MCF 10A (cell line): ENCODE measurements at regions not wholly inside any gene's neighbourhood (a gene's known extent, or its start where the extent isn't known, plus 50 kb on each side); places are given as distances from the start of the nearest gene placed in this dataset.

Source experiments
- BruUV-seq: library from RNA; stranded (reverse); fragments of 400-500 nt; replicated peaks from 2 replicates; lab custom pipeline; 2021; lab: Mats Ljungman, UMichigan
- CTCF ChIA-PET: fragments of 300-600 bp; sonication (Branson Sonifier 250); formaldehyde crosslinking; extraction: SDS; loops from one replicate; lab custom pipeline; 2021; ENCODE audit warnings: antibody characterized with exemption, inconsistent platforms; lab: Yijun Ruan, JAX
- POLR2A ChIA-PET: fragments of 300-600, 350-650 bp; sonication (Branson Sonifier 250); formaldehyde crosslinking; extraction: SDS; loops from one replicate; lab custom pipeline; 2020; ENCODE audit warnings: antibody characterized with exemption, inconsistent platforms; lab: Yijun Ruan, JAX
- DNase-seq: peaks from one replicate; pipeline ENCODE4 v3.0.0-alpha.2; 2018; ENCODE audit not compliant: unreplicated experiment
- H3K27ac Mint-ChIP-seq: one replicate; pipeline ENCODE4 v1.8.0; 2022; ENCODE audit warnings: mild to moderate bottlenecking, low read depth, mixed read lengths; ENCODE audit not compliant: unreplicated experiment
- H3K27me3 Mint-ChIP-seq: one replicate; pipeline ENCODE4 v1.8.0; 2022; ENCODE audit warnings: mixed read lengths; ENCODE audit not compliant: insufficient read depth, unreplicated experiment
- H3K36me3 Mint-ChIP-seq: one replicate; pipeline ENCODE4 v1.8.0; 2022; ENCODE audit warnings: mild to moderate bottlenecking, moderate library complexity, mixed read lengths; ENCODE audit not compliant: insufficient read depth, unreplicated experiment
- H3K4me1 Mint-ChIP-seq: one replicate; pipeline ENCODE4 v1.8.0; 2022; ENCODE audit warnings: mixed read lengths; ENCODE audit not compliant: insufficient read depth, unreplicated experiment
- H3K4me3 Mint-ChIP-seq: one replicate; pipeline ENCODE4 v1.8.0; 2022; ENCODE audit warnings: mild to moderate bottlenecking, moderate library complexity, mixed read lengths; ENCODE audit not compliant: unreplicated experiment
- H3K9me3 Mint-ChIP-seq: one replicate; pipeline ENCODE4 v1.8.0; 2022; ENCODE audit warnings: mixed read lengths; ENCODE audit not compliant: unreplicated experiment
- CTCF ChIP-seq: fragments of 200-600 bp; IDR thresholded peaks from one replicate; pipeline ENCODE4 v1.8.0; 2022; ENCODE audit warnings: antibody characterized with exemption, mild to moderate bottlenecking; ENCODE audit not compliant: unreplicated experiment
- intact Hi-C: fragments of 100-400 bp; cut with micrococcal nuclease; formaldehyde crosslinking; loops from 2 replicates; pipeline ENCODE4 v1.14.1; 2022

GRCh38 chr9:134493461-134494272 is 147.9 kb upstream of the COL5A1 start:
- Mint-ChIP-seq H3K27me3 (peaks cover 42% of the 10 kb centered on the region), H3K36me3 (no peaks in the 10 kb centered on the region), H3K9me3 (no peaks in the 10 kb centered on the region), H3K4me1 (peaks cover 6% of the 10 kb centered on the region), H3K4me3 (no peak overlapping the region), H3K27ac (no peak overlapping the region)
- no peak for DNase-seq
- intact Hi-C loops, result no loop called here
- no peak for TF ChIP-seq CTCF
- ChIA-PET CTCF (no interaction called here), POLR2A (interaction anchor here (0.6 kb wide), 1 partner anchor 30 kb away, joined by 3 read pairs; no protein-coding TSS in a partner anchor)
- no TSS peak for BruUV-seq

GRCh38 chr9:134494273-134494815 is 147.3 kb upstream of the COL5A1 start:
- H3K4me3 Mint-ChIP-seq, result no peak overlapping the region
- intact Hi-C loops, result no loop called here
- peaks cover 6% of the 10 kb centered on the region for H3K4me1 Mint-ChIP-seq
- no peak for DNase-seq
- no peak for TF ChIP-seq CTCF
- H3K27me3 Mint-ChIP-seq, result peaks cover 35% of the 10 kb centered on the region
- no peak overlapping the region for H3K27ac Mint-ChIP-seq
- ChIA-PET POLR2A (no interaction called here), CTCF (no interaction called here)
- H3K9me3 Mint-ChIP-seq, result no peaks in the 10 kb centered on the region
- BruUV-seq, result no TSS peak
- no peaks in the 10 kb centered on the region for H3K36me3 Mint-ChIP-seq

- peaks cover 29% of the 10 kb centered on the region for H3K27me3 Mint-ChIP-seq
- H3K9me3 Mint-ChIP-seq, result no peaks in the 10 kb centered on the region
- no peak overlapping the region for H3K4me3 Mint-ChIP-seq
- CTCF ChIA-PET, result no interaction called here
- BruUV-seq, result no TSS peak
- peaks cover 6% of the 10 kb centered on the region for H3K4me1 Mint-ChIP-seq
- DNase-seq, result no peak
- H3K36me3 Mint-ChIP-seq, result no peaks in the 10 kb centered on the region
- TF ChIP-seq CTCF, result no peak
- intact Hi-C loops, result no loop called here
- POLR2A ChIA-PET, result no interaction called here
- H3K27ac Mint-ChIP-seq, result no peak overlapping the region
Observed at GRCh38 chr9:134494905-134495304, 146.7 kb upstream of the COL5A1 start.

- no TSS peak for BruUV-seq
- Mint-ChIP-seq H3K27ac (no peak overlapping the region), H3K27me3 (peaks cover 25% of the 10 kb centered on the region), H3K36me3 (no peaks in the 10 kb centered on the region), H3K9me3 (no peaks in the 10 kb centered on the region), H3K4me3 (no peak overlapping the region), H3K4me1 (peaks cover 6% of the 10 kb centered on the region)
- POLR2A ChIA-PET, result no interaction called here
- CTCF ChIA-PET, result no interaction called here
- no peak for DNase-seq
- intact Hi-C loops, result no loop called here
- TF ChIP-seq CTCF, result no peak
Observed at GRCh38 chr9:134495881-134496412, 145.7 kb upstream of the COL5A1 start.
